ENCODE measurements at regions not wholly inside any gene's neighbourhood (a gene's known extent, or its start where the extent isn't known, plus 50 kb on each side); places are given as distances from the start of the nearest gene placed in this dataset.

- no peak for DNase-seq (ENCODE audit: low read depth, low spot score)
- no peaks in the 10 kb centered on the region for H3K36me3 ChIP-seq (ENCODE audit: control insufficient read depth, insufficient read depth, low read length)
- no CpG with 5 or more reads among the region's 5 CpGs for WGBS (ENCODE audit: insufficient coverage, insufficient read length)
These were observed 362.8 kb downstream of the GPATCH2 start for GRCh38 chr1:217268058-217268457.

GRCh38 chr1:217261636-217262035 lies 369.3 kb downstream of the GPATCH2 start:
- Histone ChIP-seq H3K9me3 (ENCODE audit: control insufficient read depth, insufficient read depth, low read length) (no peaks in the 10 kb centered on the region), H3K36me3 (ENCODE audit: control insufficient read depth, insufficient read depth, low read length) (no peaks in the 10 kb centered on the region), H3K27ac (ENCODE audit: low read length) (no peak overlapping the region), H3K4me3 (ENCODE audit: low read length) (no peak overlapping the region), H3K27me3 (ENCODE audit: control insufficient read depth, insufficient read depth, low read length) (no peaks in the 10 kb centered on the region), H3K4me1 (ENCODE audit: control insufficient read depth, insufficient read depth, low read length) (no peaks in the 10 kb centered on the region)
- no peak for DNase-seq (ENCODE audit: low read depth, low spot score)
- WGBS (ENCODE audit: insufficient coverage, insufficient read length), result no CpG with 5 or more reads among the region's 2 CpGs

More at GRCh38 chr1:217268058-217268457, 362.8 kb downstream of the GPATCH2 start:
- no peak overlapping the region for H3K27ac ChIP-seq (ENCODE audit: low read length)
- no peaks in the 10 kb centered on the region for H3K9me3 ChIP-seq (ENCODE audit: control insufficient read depth, insufficient read depth, low read length)
- H3K4me1 ChIP-seq (ENCODE audit: control insufficient read depth, insufficient read depth, low read length), result 0 out of 2 replicates have a peak, but pooled peaks cover 1% of the 10 kb centered on the region
- no peaks in the 10 kb centered on the region for H3K27me3 ChIP-seq (ENCODE audit: control insufficient read depth, insufficient read depth, low read length)
- no peak overlapping the region for H3K4me3 ChIP-seq (ENCODE audit: low read length)

GRCh38 chr1:217260676-217261075 lies 370.2 kb downstream of the GPATCH2 start:
- Histone ChIP-seq H3K4me1 (ENCODE audit: control insufficient read depth, insufficient read depth, low read length) (no peaks in the 10 kb centered on the region), H3K9me3 (ENCODE audit: control insufficient read depth, insufficient read depth, low read length) (no peaks in the 10 kb centered on the region), H3K27ac (ENCODE audit: low read length) (no peak overlapping the region), H3K36me3 (ENCODE audit: control insufficient read depth, insufficient read depth, low read length) (no peaks in the 10 kb centered on the region), H3K27me3 (ENCODE audit: control insufficient read depth, insufficient read depth, low read length) (no peaks in the 10 kb centered on the region), H3K4me3 (ENCODE audit: low read length) (no peak overlapping the region)
- no CpG with 5 or more reads among the region's 1 CpG for WGBS (ENCODE audit: insufficient coverage, insufficient read length)
- no peak for DNase-seq (ENCODE audit: low read depth, low spot score)

- Histone ChIP-seq H3K27ac (ENCODE audit: low read length) (no peak overlapping the region), H3K36me3 (ENCODE audit: control insufficient read depth, insufficient read depth, low read length) (no peaks in the 10 kb centered on the region), H3K27me3 (ENCODE audit: control insufficient read depth, insufficient read depth, low read length) (no peaks in the 10 kb centered on the region), H3K4me3 (ENCODE audit: low read length) (no peak overlapping the region), H3K9me3 (ENCODE audit: control insufficient read depth, insufficient read depth, low read length) (no peaks in the 10 kb centered on the region), H3K4me1 (ENCODE audit: control insufficient read depth, insufficient read depth, low read length) (no peaks in the 10 kb centered on the region)
- DNase-seq (ENCODE audit: low read depth, low spot score), result no peak
These were observed 376.9 kb downstream of the GPATCH2 start for GRCh38 chr1:217253985-217254384.

GRCh38 chr1:217253351-217253750 lies 377.5 kb downstream of the GPATCH2 start:
- no CpG with 5 or more reads among the region's 2 CpGs for WGBS (ENCODE audit: insufficient coverage, insufficient read length)
- Histone ChIP-seq H3K36me3 (ENCODE audit: control insufficient read depth, insufficient read depth, low read length) (no peaks in the 10 kb centered on the region), H3K9me3 (ENCODE audit: control insufficient read depth, insufficient read depth, low read length) (no peaks in the 10 kb centered on the region), H3K27me3 (ENCODE audit: control insufficient read depth, insufficient read depth, low read length) (no peaks in the 10 kb centered on the region), H3K4me1 (ENCODE audit: control insufficient read depth, insufficient read depth, low read length) (no peaks in the 10 kb centered on the region), H3K27ac (ENCODE audit: low read length) (no peak overlapping the region), H3K4me3 (ENCODE audit: low read length) (no peak overlapping the region)
- DNase-seq (ENCODE audit: low read depth, low spot score), result no peak

GRCh38 chr1:217251121-217251520 lies 379.8 kb downstream of the GPATCH2 start:
- no peaks in the 10 kb centered on the region for H3K36me3 ChIP-seq (ENCODE audit: control insufficient read depth, insufficient read depth, low read length)
- H3K9me3 ChIP-seq (ENCODE audit: control insufficient read depth, insufficient read depth, low read length), result no peaks in the 10 kb centered on the region
- H3K4me3 ChIP-seq (ENCODE audit: low read length), result no peak overlapping the region
- WGBS (ENCODE audit: insufficient coverage, insufficient read length), result no CpG with 5 or more reads among the region's 1 CpG
- DNase-seq (ENCODE audit: low read depth, low spot score), result no peak
- H3K27me3 ChIP-seq (ENCODE audit: control insufficient read depth, insufficient read depth, low read length), result no peaks in the 10 kb centered on the region
- H3K4me1 ChIP-seq (ENCODE audit: control insufficient read depth, insufficient read depth, low read length), result no peaks in the 10 kb centered on the region
- no peak overlapping the region for H3K27ac ChIP-seq (ENCODE audit: low read length)

GRCh38 chr1:217249857-217250256 lies 381.0 kb downstream of the GPATCH2 start:
- no CpG with 5 or more reads among the region's 3 CpGs for WGBS (ENCODE audit: insufficient coverage, insufficient read length)
- Histone ChIP-seq H3K27ac (ENCODE audit: low read length) (no peak overlapping the region), H3K27me3 (ENCODE audit: control insufficient read depth, insufficient read depth, low read length) (no peaks in the 10 kb centered on the region), H3K9me3 (ENCODE audit: control insufficient read depth, insufficient read depth, low read length) (no peaks in the 10 kb centered on the region), H3K36me3 (ENCODE audit: control insufficient read depth, insufficient read depth, low read length) (no peaks in the 10 kb centered on the region), H3K4me3 (ENCODE audit: low read length) (no peak overlapping the region), H3K4me1 (ENCODE audit: control insufficient read depth, insufficient read depth, low read length) (no peaks in the 10 kb centered on the region)
- no peak for DNase-seq (ENCODE audit: low read depth, low spot score)

GRCh38 chr1:217244971-217245370 lies 385.9 kb downstream of the GPATCH2 start:
- Histone ChIP-seq H3K36me3 (ENCODE audit: control insufficient read depth, insufficient read depth, low read length) (no peaks in the 10 kb centered on the region), H3K27ac (ENCODE audit: low read length) (no peak overlapping the region), H3K4me3 (ENCODE audit: low read length) (no peak overlapping the region), H3K4me1 (ENCODE audit: control insufficient read depth, insufficient read depth, low read length) (no peaks in the 10 kb centered on the region), H3K27me3 (ENCODE audit: control insufficient read depth, insufficient read depth, low read length) (no peaks in the 10 kb centered on the region), H3K9me3 (ENCODE audit: control insufficient read depth, insufficient read depth, low read length) (no peaks in the 10 kb centered on the region)
- no peak for DNase-seq (ENCODE audit: low read depth, low spot score)
- no CpG with 5 or more reads among the region's 5 CpGs for WGBS (ENCODE audit: insufficient coverage, insufficient read length)

GRCh38 chr1:217240656-217241055 lies 390.2 kb downstream of the GPATCH2 start:
- H3K27ac ChIP-seq (ENCODE audit: low read length), result no peak overlapping the region
- no peaks in the 10 kb centered on the region for H3K27me3 ChIP-seq (ENCODE audit: control insufficient read depth, insufficient read depth, low read length)
- no peak overlapping the region for H3K4me3 ChIP-seq (ENCODE audit: low read length)
- no peaks in the 10 kb centered on the region for H3K36me3 ChIP-seq (ENCODE audit: control insufficient read depth, insufficient read depth, low read length)
- WGBS (ENCODE audit: insufficient coverage, insufficient read length), result no CpG with 5 or more reads among the region's 2 CpGs
- no peaks in the 10 kb centered on the region for H3K4me1 ChIP-seq (ENCODE audit: control insufficient read depth, insufficient read depth, low read length)
- DNase-seq (ENCODE audit: low read depth, low spot score), result no peak
- no peaks in the 10 kb centered on the region for H3K9me3 ChIP-seq (ENCODE audit: control insufficient read depth, insufficient read depth, low read length)

GRCh38 chr1:217238945-217239344 lies 391.9 kb downstream of the GPATCH2 start:
- Histone ChIP-seq H3K36me3 (ENCODE audit: control insufficient read depth, insufficient read depth, low read length) (no peaks in the 10 kb centered on the region), H3K27me3 (ENCODE audit: control insufficient read depth, insufficient read depth, low read length) (no peaks in the 10 kb centered on the region), H3K27ac (ENCODE audit: low read length) (no peak overlapping the region), H3K4me3 (ENCODE audit: low read length) (no peak overlapping the region), H3K4me1 (ENCODE audit: control insufficient read depth, insufficient read depth, low read length) (no peaks in the 10 kb centered on the region), H3K9me3 (ENCODE audit: control insufficient read depth, insufficient read depth, low read length) (no peaks in the 10 kb centered on the region)
- no peak for DNase-seq (ENCODE audit: low read depth, low spot score)

- no peak for DNase-seq (ENCODE audit: low read depth, low spot score)
- no peak overlapping the region for H3K4me3 ChIP-seq (ENCODE audit: low read length)
- no peaks in the 10 kb centered on the region for H3K27me3 ChIP-seq (ENCODE audit: control insufficient read depth, insufficient read depth, low read length)
- H3K4me1 ChIP-seq (ENCODE audit: control insufficient read depth, insufficient read depth, low read length), result no peaks in the 10 kb centered on the region
- H3K9me3 ChIP-seq (ENCODE audit: control insufficient read depth, insufficient read depth, low read length), result no peaks in the 10 kb centered on the region
- H3K36me3 ChIP-seq (ENCODE audit: control insufficient read depth, insufficient read depth, low read length), result no peaks in the 10 kb centered on the region
- WGBS (ENCODE audit: insufficient coverage, insufficient read length), result no CpG with 5 or more reads among the region's 2 CpGs
- no peak overlapping the region for H3K27ac ChIP-seq (ENCODE audit: low read length)
These were observed 400.5 kb downstream of the GPATCH2 start for GRCh38 chr1:217230412-217230811.

Data from iPS DF 6.9 (cell line).